H1 (cell line): ENCODE measurements at regions not wholly inside any gene's neighbourhood (a gene's known extent, or its start where the extent isn't known, plus 50 kb on each side); places are given as distances from the start of the nearest gene placed in this dataset.

Experiments used
- CTCF ChIP-seq, 3 experiments: IDR thresholded peaks; 1 replicate in 2 of 3; 2 replicates in 1 of 3; pipeline versions ENCODE4 v1.5.1 to v1.6.1; 2011; ENCODE audit warnings: low read length in 3 of 3, mild to moderate bottlenecking in 3 of 3, inconsistent platforms in 2 of 3, low read depth in 1 of 3, moderate library complexity in 1 of 3; ENCODE audit not compliant: insufficient read depth in 1 of 3; ENCODE audit errors: control extremely low read depth in 1 of 3
- MAFK ChIP-seq: IDR thresholded peaks from 2 replicates; pipeline ENCODE4 v1.6.1; 2012; ENCODE audit warnings: low read depth, mild to moderate bottlenecking, improper control_type of control experiment, low read length
- RBBP5 ChIP-seq: IDR thresholded peaks from 2 replicates; pipeline ENCODE4 v1.7.1; 2012; ENCODE audit warnings: low read depth, mild to moderate bottlenecking, inconsistent platforms, low read length, moderate library complexity, borderline replicate concordance
- SAP30 ChIP-seq: fragments of 300-600 bp; sonication (generic); IDR thresholded peaks from 2 replicates; pipeline ENCODE4 v1.7.1; 2012; ENCODE audit warnings: low read length, moderate library complexity, mild to moderate bottlenecking, inconsistent platforms; ENCODE audit not compliant: insufficient read depth, insufficient replicate concordance
- SIRT6 ChIP-seq: IDR thresholded peaks from one replicate; pipeline ENCODE4 v1.7.1; 2012; ENCODE audit warnings: low read length, inconsistent platforms

- TF ChIP-seq CTCF (IDR thresholded peaks at IDR 0.05; ENCODE audit: control extremely low read depth in 1 of 3, insufficient read depth in 1 of 3, low read depth in 1 of 3, low read length in 3 of 3) (no peak), SIRT6 (no peak), RBBP5 (no peak), MAFK (no peak), SAP30 (no peak)
Observed at GRCh38 chr10:26932576-26932975, 71.8 kb upstream of the ABI1 start (continued).
